HG03558 (cell line): ENCODE measurements at regions not wholly inside any gene's neighbourhood (a gene's known extent, or its start where the extent isn't known, plus 50 kb on each side); places are given as distances from the start of the nearest gene placed in this dataset.

Experiments used
- ATAC-seq: cut with Tn5 transposase; IDR thresholded peaks from one replicate; pipeline ENCODE4 v1.9.1; 2021; ENCODE audit warnings: moderate number of reproducible peaks; ENCODE audit not compliant: unreplicated experiment; ENCODE audit errors: extremely low read depth

- ATAC-seq = no peak
These were observed 190.5 kb downstream of the PIK3R1 start for GRCh38 chr5:68405784-68406743.

- peak; percentile 76 for ATAC-seq
These were observed 191.2 kb downstream of the PIK3R1 start for GRCh38 chr5:68406767-68407241.

- no peak for ATAC-seq
These were observed 192.0 kb downstream of the PIK3R1 start for GRCh38 chr5:68407311-68408239.

GRCh38 chr5:68408345-68408871, 192.9 kb downstream of the PIK3R1 start:
- ATAC-seq = no peak

- no peak for ATAC-seq
These were observed 193.7 kb downstream of the PIK3R1 start for GRCh38 chr5:68409259-68409658.

- no peak for ATAC-seq
These were observed 195.6 kb downstream of the PIK3R1 start for GRCh38 chr5:68411161-68411560.

GRCh38 chr5:68415177-68416085, 199.9 kb downstream of the PIK3R1 start:
- no peak for ATAC-seq

GRCh38 chr5:68416714-68417113, 201.2 kb downstream of the PIK3R1 start:
- ATAC-seq = no peak

- no peak for ATAC-seq
These were observed 202.6 kb downstream of the PIK3R1 start for GRCh38 chr5:68418201-68418600.

- no peak for ATAC-seq
These were observed 203.1 kb downstream of the PIK3R1 start for GRCh38 chr5:68418680-68419079.

GRCh38 chr5:68419081-68419636, 203.6 kb downstream of the PIK3R1 start:
- no peak for ATAC-seq

- ATAC-seq = no peak
These were observed 204.3 kb downstream of the PIK3R1 start for GRCh38 chr5:68419637-68420452.

GRCh38 chr5:68420476-68421344, 205.2 kb downstream of the PIK3R1 start:
- no peak for ATAC-seq

GRCh38 chr5:68421485-68422220, 206.1 kb downstream of the PIK3R1 start:
- ATAC-seq = no peak

- ATAC-seq = no peak
These were observed 207.7 kb downstream of the PIK3R1 start for GRCh38 chr5:68423154-68423811.

- peak; percentile 70 for ATAC-seq
These were observed 209.4 kb downstream of the PIK3R1 start for GRCh38 chr5:68424799-68425537.
